Fibroblast of pulmonary artery (primary cell): ENCODE measurements at regions not wholly inside any gene's neighbourhood (a gene's known extent, or its start where the extent isn't known, plus 50 kb on each side); places are given as distances from the start of the nearest gene placed in this dataset.

Experiments
- DNase-seq: peaks from one replicate; pipeline ENCODE4 v3.0.0-alpha.2; 2010; ENCODE audit warnings: low read depth
- H3K4me3 ChIP-seq: replicated peaks from 2 replicates; pipeline ENCODE4 v1.5.1; 2011; ENCODE audit warnings: low read depth, mild to moderate bottlenecking, control low read depth, low read length, moderate library complexity
- TF ChIP-seq, protein P1 (sequence below): IDR thresholded peaks from 2 replicates; pipeline ENCODE4 v1.5.1; 2011; ENCODE audit warnings: mild to moderate bottlenecking, control low read depth, low read length, inconsistent platforms; ENCODE audit errors: missing control alignments

- H3K4me3 ChIP-seq = no peak overlapping the region
- TF ChIP-seq, protein P1, sequence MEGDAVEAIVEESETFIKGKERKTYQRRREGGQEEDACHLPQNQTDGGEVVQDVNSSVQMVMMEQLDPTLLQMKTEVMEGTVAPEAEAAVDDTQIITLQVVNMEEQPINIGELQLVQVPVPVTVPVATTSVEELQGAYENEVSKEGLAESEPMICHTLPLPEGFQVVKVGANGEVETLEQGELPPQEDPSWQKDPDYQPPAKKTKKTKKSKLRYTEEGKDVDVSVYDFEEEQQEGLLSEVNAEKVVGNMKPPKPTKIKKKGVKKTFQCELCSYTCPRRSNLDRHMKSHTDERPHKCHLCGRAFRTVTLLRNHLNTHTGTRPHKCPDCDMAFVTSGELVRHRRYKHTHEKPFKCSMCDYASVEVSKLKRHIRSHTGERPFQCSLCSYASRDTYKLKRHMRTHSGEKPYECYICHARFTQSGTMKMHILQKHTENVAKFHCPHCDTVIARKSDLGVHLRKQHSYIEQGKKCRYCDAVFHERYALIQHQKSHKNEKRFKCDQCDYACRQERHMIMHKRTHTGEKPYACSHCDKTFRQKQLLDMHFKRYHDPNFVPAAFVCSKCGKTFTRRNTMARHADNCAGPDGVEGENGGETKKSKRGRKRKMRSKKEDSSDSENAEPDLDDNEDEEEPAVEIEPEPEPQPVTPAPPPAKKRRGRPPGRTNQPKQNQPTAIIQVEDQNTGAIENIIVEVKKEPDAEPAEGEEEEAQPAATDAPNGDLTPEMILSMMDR = no peak
- DNase-seq = no peak
Observed at GRCh38 chr3:107953722-107954121, 137.1 kb downstream of the CD47 start.

- peak; percentile 79 for DNase-seq
- TF ChIP-seq, protein P1 = no peak
- H3K4me3 ChIP-seq = no peak overlapping the region
Observed at GRCh38 chr3:107951126-107951525, 139.7 kb downstream of the CD47 start.

GRCh38 chr3:107950417-107950816 lies 140.4 kb downstream of the CD47 start:
- TF ChIP-seq, protein P1 = no peak
- no peak for DNase-seq

DNA sequence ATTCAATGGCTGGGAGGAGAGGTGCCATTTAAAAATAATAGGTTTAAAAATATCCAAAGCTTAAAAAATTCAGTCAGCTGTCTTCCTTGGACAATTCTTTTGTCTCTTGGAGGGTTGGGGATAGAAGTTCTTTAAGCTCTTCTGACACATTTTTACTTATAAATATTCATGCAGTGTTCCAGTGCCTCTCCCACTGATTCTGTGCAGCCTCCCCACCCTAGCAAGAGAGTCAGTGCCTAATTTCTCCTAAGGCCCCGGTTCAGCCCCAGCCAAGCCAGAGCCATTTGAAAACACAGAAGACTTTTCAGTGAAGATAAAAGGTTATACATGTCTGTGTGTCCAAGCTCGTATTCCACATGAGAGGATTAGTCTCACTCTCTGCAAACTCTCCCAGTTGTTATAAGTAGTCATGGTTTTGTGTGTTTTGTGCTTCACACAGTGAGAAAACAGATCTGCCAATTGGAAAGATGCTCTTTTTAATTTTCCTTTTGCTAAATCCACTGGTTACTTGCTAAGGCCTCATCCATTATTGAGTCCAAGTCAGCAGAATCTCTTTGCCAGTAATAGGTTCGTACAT lies 141.3 kb downstream of the CD47 start:
- no peak overlapping the region for H3K4me3 ChIP-seq
- TF ChIP-seq, protein P1 = no peak
- no peak for DNase-seq

More at GRCh38 chr3:107950417-107950816, 140.4 kb downstream of the CD47 start:
- no peak overlapping the region for H3K4me3 ChIP-seq

DNA sequence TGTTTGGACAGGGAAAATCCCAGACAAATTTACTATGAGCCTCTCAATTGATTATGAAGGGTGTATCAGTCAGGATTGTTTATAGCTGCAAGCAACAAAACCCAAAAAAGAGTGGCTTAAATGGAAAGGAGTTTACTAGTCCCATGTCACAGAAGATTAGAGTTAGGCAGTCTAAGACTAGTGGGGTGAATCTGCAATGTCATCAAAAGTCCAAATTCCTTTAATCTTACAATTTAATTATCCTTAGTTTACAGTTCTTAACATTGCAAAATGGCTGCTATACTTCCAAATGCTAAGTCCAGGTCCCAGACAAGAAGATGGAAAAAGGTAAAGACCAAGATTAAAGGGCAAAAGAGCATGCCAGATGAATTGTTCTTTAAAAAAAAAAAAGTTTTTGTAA lies 143.6 kb downstream of the CD47 start:
- DNase-seq = no peak

GRCh38 chr3:107946700-107947099 lies 144.1 kb downstream of the CD47 start:
- TF ChIP-seq, protein P1 = no peak

More for the DNA sequence above, 143.6 kb downstream of the CD47 start:
- H3K4me3 ChIP-seq = no peak overlapping the region
- TF ChIP-seq, protein P1 = no peak

DNA sequence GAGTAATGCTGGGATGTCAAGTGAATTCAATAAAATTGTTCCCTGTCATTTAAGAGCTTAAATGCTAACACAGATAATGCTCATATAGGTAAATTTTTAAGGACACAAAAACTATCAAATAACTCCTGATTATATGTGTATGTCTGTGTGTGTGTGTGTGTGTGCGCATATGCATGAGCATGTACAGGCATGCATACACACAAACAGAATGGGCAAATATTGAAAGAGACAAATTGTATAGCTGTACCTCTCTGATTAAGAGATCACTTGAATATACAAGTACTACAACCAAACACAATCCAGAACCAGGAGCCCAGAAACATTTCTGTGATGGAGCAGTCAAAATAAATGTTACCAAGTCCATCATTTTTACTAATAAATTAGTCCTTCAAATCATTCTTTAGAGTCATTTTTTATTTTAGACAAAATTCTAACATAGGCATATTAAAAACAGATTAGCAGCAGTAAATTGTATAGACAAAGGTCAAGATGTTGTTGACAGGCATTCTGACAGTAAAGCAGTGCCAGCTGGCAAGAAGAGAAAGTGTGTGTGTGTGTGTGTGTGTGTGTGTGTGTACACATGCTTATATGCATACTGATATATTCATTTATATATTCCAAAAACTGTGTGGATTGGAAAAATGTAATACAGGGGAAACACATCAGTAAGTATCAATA lies 145.3 kb downstream of the CD47 start:
- no peak overlapping the region for H3K4me3 ChIP-seq
- no peak for DNase-seq
- TF ChIP-seq, protein P1 = no peak

More at GRCh38 chr3:107946700-107947099, 144.1 kb downstream of the CD47 start:
- H3K4me3 ChIP-seq = no peak overlapping the region
- DNase-seq = no peak
